SH-SY5Y (cell line): ENCODE measurements at regions not wholly inside any gene's neighbourhood (a gene's known extent, or its start where the extent isn't known, plus 50 kb on each side); places are given as distances from the start of the nearest gene placed in this dataset.

ENCODE experiments used
- GATA2 ChIP-seq: IDR thresholded peaks from 2 replicates; pipeline ENCODE4 v1.6.1; 2011; ENCODE audit warnings: mild to moderate bottlenecking, low read depth, low read length
- GATA3 ChIP-seq: IDR thresholded peaks from 2 replicates; pipeline ENCODE4 v1.6.1; 2011; ENCODE audit warnings: low read depth, mild to moderate bottlenecking, low read length, moderate library complexity

- TF ChIP-seq GATA2 (no peak), GATA3 (no peak)
Measured at GRCh38 chr11:115699326-115699725, 195.1 kb upstream of the CADM1 start.
